GM19452 (cell line): ENCODE measurements at regions not wholly inside any gene's neighbourhood (a gene's known extent, or its start where the extent isn't known, plus 50 kb on each side); places are given as distances from the start of the nearest gene placed in this dataset.
"Not testable (repeated sequence)": the region's sequence is repeated elsewhere in the genome, so short reads cannot be mapped to it uniquely, and the experiment has no call there.

Experiments used
- ATAC-seq: cut with Tn5 transposase; IDR thresholded peaks from one replicate; pipeline ENCODE4 v1.9.1; 2021; ENCODE audit not compliant: unreplicated experiment

GRCh38 chr6:82506526-82506925 is 142.9 kb downstream of the TPBG start:
- no peak for ATAC-seq

GRCh38 chr6:82507112-82507511 is 143.5 kb downstream of the TPBG start:
- ATAC-seq = no peak

- no peak for ATAC-seq
Observed at GRCh38 chr6:82511546-82511945, 147.9 kb downstream of the TPBG start.

- not testable (repeated sequence) for ATAC-seq
Observed at GRCh38 chr6:82517896-82518295, 154.3 kb downstream of the TPBG start.

- ATAC-seq = no peak
Observed at GRCh38 chr6:82521369-82521768, 157.8 kb downstream of the TPBG start.

GRCh38 chr6:82521861-82522260 is 158.2 kb downstream of the TPBG start:
- no peak for ATAC-seq

- ATAC-seq = no peak
Observed at GRCh38 chr6:82524031-82524430, 160.4 kb downstream of the TPBG start.

- ATAC-seq = no peak
Observed at GRCh38 chr6:82525775-82526495, 162.3 kb downstream of the TPBG start.

- ATAC-seq = not testable (repeated sequence)
Observed at GRCh38 chr6:82529960-82530460, 166.4 kb downstream of the TPBG start.

- ATAC-seq = no peak
Observed at GRCh38 chr6:82534876-82535275, 171.3 kb downstream of the TPBG start.

GRCh38 chr6:82549480-82549879 is 185.9 kb downstream of the TPBG start:
- not testable (repeated sequence) for ATAC-seq

GRCh38 chr6:82551311-82551710 is 187.7 kb downstream of the TPBG start:
- not testable (repeated sequence) for ATAC-seq

- ATAC-seq = no peak
Observed at GRCh38 chr6:82551831-82552230, 188.2 kb downstream of the TPBG start.

GRCh38 chr6:82553863-82554531 is 190.4 kb downstream of the TPBG start:
- ATAC-seq = no peak

GRCh38 chr6:82554666-82555065 is 191.0 kb downstream of the TPBG start:
- ATAC-seq = no peak

- no peak for ATAC-seq
Observed at GRCh38 chr6:82555801-82556200, 192.2 kb downstream of the TPBG start.

- ATAC-seq = not testable (repeated sequence)
Observed at GRCh38 chr6:82558531-82558930, 194.9 kb downstream of the TPBG start.

GRCh38 chr6:82567621-82568020 is 204.0 kb downstream of the TPBG start:
- no peak for ATAC-seq

GRCh38 chr6:82568290-82568993 is 204.8 kb downstream of the TPBG start:
- ATAC-seq = peak; percentile 94

- no peak for ATAC-seq
Observed at GRCh38 chr6:82569022-82569421, 205.4 kb downstream of the TPBG start.

- no peak for ATAC-seq
Observed at GRCh38 chr6:82570083-82570482, 206.5 kb downstream of the TPBG start.

GRCh38 chr6:82571455-82571854 is 207.8 kb downstream of the TPBG start:
- no peak for ATAC-seq
